GM23338 (cell line): ENCODE measurements at regions not wholly inside any gene's neighbourhood (a gene's known extent, or its start where the extent isn't known, plus 50 kb on each side); places are given as distances from the start of the nearest gene placed in this dataset.

Experiments
- ATAC-seq: fragments of 200-7000 bp; cut with Tn5 transposase; 3 replicates; pipeline ENCODE4 v1.9.1; 2020
- DNase-seq: peaks from one replicate; pipeline ENCODE4 v3.0.0-alpha.2; 2015; ENCODE audit warnings: low spot score
- H2AFZ ChIP-seq: fragments of 200-600 bp; sonication (generic); 2 replicates; pipeline ENCODE4 v1.8.0; 2016; ENCODE audit warnings: antibody characterized with exemption, mild to moderate bottlenecking, moderate library complexity
- H3F3A ChIP-seq: fragments of 200-600 bp; sonication (generic); replicated peaks from 2 replicates; pipeline ENCODE4 v1.8.0; 2017; ENCODE audit warnings: antibody characterized with exemption, mixed run types, low read depth
- H3K27ac ChIP-seq: fragments of 200-600 bp; sonication (generic); 2 replicates; pipeline ENCODE4 v1.6.1; 2016; ENCODE audit warnings: low read depth
- H3K27me3 ChIP-seq: fragments of 200-600 bp; sonication (generic); 2 replicates; pipeline ENCODE4 v1.8.0; 2016; ENCODE audit warnings: mild to moderate bottlenecking, mixed run types, moderate library complexity; ENCODE audit not compliant: insufficient read depth
- H3K36me3 ChIP-seq: fragments of 200-600 bp; sonication (generic); 2 replicates; pipeline ENCODE4 v1.8.0; 2016; ENCODE audit warnings: mild to moderate bottlenecking; ENCODE audit not compliant: insufficient read depth
- H3K4me1 ChIP-seq: fragments of 200-600 bp; sonication (generic); 2 replicates; pipeline ENCODE4 v1.8.0; 2016; ENCODE audit warnings: mild to moderate bottlenecking, moderate library complexity; ENCODE audit not compliant: insufficient read depth
- H3K4me2 ChIP-seq: fragments of 200-600 bp; sonication (generic); 2 replicates; pipeline ENCODE4 v1.7.1; 2017; ENCODE audit warnings: mixed run types
- H3K4me3 ChIP-seq: fragments of 200-600 bp; sonication (generic); 2 replicates; pipeline ENCODE4 v1.6.1; 2016; ENCODE audit warnings: mixed run types
- H3K79me2 ChIP-seq: fragments of 200-600 bp; sonication (generic); replicated peaks from 2 replicates; pipeline ENCODE4 v1.8.0; 2017; ENCODE audit warnings: mild to moderate bottlenecking; ENCODE audit not compliant: insufficient read depth
- H3K9me2 ChIP-seq: fragments of 200-600 bp; sonication (generic); 2 replicates; pipeline ENCODE4 v1.8.0; 2017; ENCODE audit not compliant: insufficient read depth
- H4K20me1 ChIP-seq: fragments of 200-600 bp; sonication (generic); replicated peaks from 2 replicates; pipeline ENCODE4 v1.8.0; 2017; ENCODE audit warnings: mild to moderate bottlenecking; ENCODE audit not compliant: insufficient read depth
- H3K27ac Mint-ChIP-seq: 2 replicates; pipeline ENCODE4 v1.8.0; 2020; ENCODE audit warnings: inconsistent platforms, mild to moderate bottlenecking, moderate library complexity, mixed read lengths
- H3K27me3 Mint-ChIP-seq: 3 replicates; pipeline ENCODE4 v1.8.0; 2022; ENCODE audit warnings: low read depth, mild to moderate bottlenecking, moderate library complexity, mixed read lengths, inconsistent platforms; ENCODE audit not compliant: insufficient read depth, poor library complexity
- H3K36me3 Mint-ChIP-seq: 3 replicates; pipeline ENCODE4 v1.8.0; 2021; ENCODE audit warnings: low read depth, mild to moderate bottlenecking, inconsistent platforms, moderate library complexity, mixed read lengths
- H3K4me1 Mint-ChIP-seq: 3 replicates; pipeline ENCODE4 v1.8.0; 2020; ENCODE audit warnings: mild to moderate bottlenecking, inconsistent platforms, mixed read lengths
- H3K4me3 Mint-ChIP-seq: 3 replicates; pipeline ENCODE4 v1.8.0; 2021; ENCODE audit warnings: moderate library complexity, mild to moderate bottlenecking, inconsistent platforms, mixed read lengths
- H3K9me3 Mint-ChIP-seq: 3 replicates; pipeline ENCODE4 v1.8.0; 2020; ENCODE audit warnings: moderate library complexity, mild to moderate bottlenecking, inconsistent platforms, mixed read lengths
- CTCF ChIP-seq, 2 experiments: fragments of 200-600 bp in 1 of 2; sonication (generic) in 1 of 2; conservative IDR thresholded peaks; 2 replicates each; pipeline versions ENCODE4 v1.5.1 to v1.6.1; 2016 to 2017; ENCODE audit warnings: antibody characterized with exemption in 2 of 2, low read depth in 2 of 2, mild to moderate bottlenecking in 2 of 2, moderate library complexity in 1 of 2
- NANOG ChIP-seq: IDR thresholded peaks from 2 replicates; pipeline ENCODE4 v1.6.1; 2016; ENCODE audit warnings: antibody characterized with exemption, borderline replicate concordance
- ZNF114 ChIP-seq: fragments of 250-450 bp; sonication (Bioruptor Pico); IDR thresholded peaks from 2 replicates; pipeline ENCODE4 v1.5.0; 2020; ENCODE audit warnings: mild to moderate bottlenecking, moderate library complexity
- TF ChIP-seq, protein P1 (sequence below): IDR thresholded peaks from one replicate; pipeline ENCODE4 v1.6.1; 2018; ENCODE audit warnings: antibody characterized with exemption; ENCODE audit not compliant: unreplicated experiment

GRCh38 chr6:82095091-82095490 lies 152.5 kb downstream of the IBTK start:
- no peaks in the 10 kb centered on the region for H3K79me2 ChIP-seq
- H2AFZ ChIP-seq = no peak overlapping the region
- no peaks in the 10 kb centered on the region for H3K4me1 ChIP-seq
- no peak overlapping the region for H3K4me2 ChIP-seq
- no peaks in the 10 kb centered on the region for H3K4me1 Mint-ChIP-seq
- peaks cover 6% of the 10 kb centered on the region; the same call in 1 of the 3 replicates for H3K9me3 Mint-ChIP-seq
- no peak overlapping the region for H3K27ac ChIP-seq
- no peak overlapping the region for H3K4me3 ChIP-seq
- ATAC-seq = no peak
- H3K9me2 ChIP-seq = no peaks in the 10 kb centered on the region
- H3K27ac Mint-ChIP-seq = no peak overlapping the region
- H4K20me1 ChIP-seq = no peaks in the 10 kb centered on the region
- no peaks in the 10 kb centered on the region for H3K27me3 Mint-ChIP-seq
- no peaks in the 10 kb centered on the region for H3F3A ChIP-seq
- TF ChIP-seq ZNF114 (CRISPR knock-in tag) (no peak), CTCF (conservative IDR thresholded peaks at IDR 0.05; ENCODE audit: low read depth in 2 of 2) (peak in 1 of 2 experiments; percentile 19; a peak in 1 of 4 replicates), NANOG (no peak)
- H3K4me3 Mint-ChIP-seq = no peak overlapping the region
- H3K27me3 ChIP-seq = no peaks in the 10 kb centered on the region
- DNase-seq = peak; percentile 12
- no peaks in the 10 kb centered on the region for H3K36me3 ChIP-seq
- H3K36me3 Mint-ChIP-seq = no peaks in the 10 kb centered on the region; the same call in 2 of the 3 replicates

DNA sequence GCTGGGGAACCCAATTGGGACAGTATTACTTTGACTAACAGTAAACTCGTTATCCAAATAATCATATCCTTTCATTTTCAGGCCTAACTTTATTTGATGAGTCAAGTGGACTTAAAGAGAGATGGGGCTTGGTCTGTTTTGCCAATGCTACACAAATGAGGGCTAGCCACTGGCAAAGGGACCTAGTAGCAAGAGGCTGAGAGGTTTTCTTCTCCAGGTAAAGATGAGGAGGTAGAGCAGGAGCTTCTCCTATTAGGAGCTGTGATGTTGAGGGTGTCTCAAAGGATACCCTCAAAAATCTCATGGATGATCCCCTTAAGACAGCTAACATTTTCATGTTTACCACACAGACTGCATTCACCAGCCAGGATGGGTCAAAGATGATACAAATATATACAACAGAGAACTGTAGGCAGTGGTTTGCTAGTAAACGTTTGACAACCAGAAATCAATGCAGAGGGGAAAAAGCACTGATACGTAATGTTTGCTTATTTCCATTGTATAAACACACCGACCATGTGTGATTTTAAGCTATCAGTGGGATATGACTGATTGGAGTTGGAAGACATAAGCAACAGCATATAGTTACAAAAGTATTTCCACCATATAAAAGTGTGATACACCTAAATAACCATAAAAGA lies 153.3 kb downstream of the IBTK start:
- no peaks in the 10 kb centered on the region for H4K20me1 ChIP-seq
- H2AFZ ChIP-seq = no peak overlapping the region
- DNase-seq (no peak), ATAC-seq (no peak)
- no peak overlapping the region for H3K4me2 ChIP-seq
- H3K4me3 ChIP-seq = no peak overlapping the region
- no peaks in the 10 kb centered on the region for H3K4me1 ChIP-seq
- H3K9me3 Mint-ChIP-seq = no peaks in the 10 kb centered on the region
- H3K36me3 Mint-ChIP-seq = no peaks in the 10 kb centered on the region
- H3K36me3 ChIP-seq = no peaks in the 10 kb centered on the region
- no peaks in the 10 kb centered on the region for H3K27me3 Mint-ChIP-seq
- H3F3A ChIP-seq = no peaks in the 10 kb centered on the region
- no peaks in the 10 kb centered on the region for H3K4me1 Mint-ChIP-seq
- H3K27ac Mint-ChIP-seq = no peak overlapping the region
- H3K27me3 ChIP-seq = no peaks in the 10 kb centered on the region
- H3K4me3 Mint-ChIP-seq = no peak overlapping the region
- H3K79me2 ChIP-seq = no peaks in the 10 kb centered on the region
- H3K27ac ChIP-seq = no peak overlapping the region
- no peaks in the 10 kb centered on the region for H3K9me2 ChIP-seq
- no peak for TF ChIP-seq NANOG
- TF ChIP-seq, protein P1, sequence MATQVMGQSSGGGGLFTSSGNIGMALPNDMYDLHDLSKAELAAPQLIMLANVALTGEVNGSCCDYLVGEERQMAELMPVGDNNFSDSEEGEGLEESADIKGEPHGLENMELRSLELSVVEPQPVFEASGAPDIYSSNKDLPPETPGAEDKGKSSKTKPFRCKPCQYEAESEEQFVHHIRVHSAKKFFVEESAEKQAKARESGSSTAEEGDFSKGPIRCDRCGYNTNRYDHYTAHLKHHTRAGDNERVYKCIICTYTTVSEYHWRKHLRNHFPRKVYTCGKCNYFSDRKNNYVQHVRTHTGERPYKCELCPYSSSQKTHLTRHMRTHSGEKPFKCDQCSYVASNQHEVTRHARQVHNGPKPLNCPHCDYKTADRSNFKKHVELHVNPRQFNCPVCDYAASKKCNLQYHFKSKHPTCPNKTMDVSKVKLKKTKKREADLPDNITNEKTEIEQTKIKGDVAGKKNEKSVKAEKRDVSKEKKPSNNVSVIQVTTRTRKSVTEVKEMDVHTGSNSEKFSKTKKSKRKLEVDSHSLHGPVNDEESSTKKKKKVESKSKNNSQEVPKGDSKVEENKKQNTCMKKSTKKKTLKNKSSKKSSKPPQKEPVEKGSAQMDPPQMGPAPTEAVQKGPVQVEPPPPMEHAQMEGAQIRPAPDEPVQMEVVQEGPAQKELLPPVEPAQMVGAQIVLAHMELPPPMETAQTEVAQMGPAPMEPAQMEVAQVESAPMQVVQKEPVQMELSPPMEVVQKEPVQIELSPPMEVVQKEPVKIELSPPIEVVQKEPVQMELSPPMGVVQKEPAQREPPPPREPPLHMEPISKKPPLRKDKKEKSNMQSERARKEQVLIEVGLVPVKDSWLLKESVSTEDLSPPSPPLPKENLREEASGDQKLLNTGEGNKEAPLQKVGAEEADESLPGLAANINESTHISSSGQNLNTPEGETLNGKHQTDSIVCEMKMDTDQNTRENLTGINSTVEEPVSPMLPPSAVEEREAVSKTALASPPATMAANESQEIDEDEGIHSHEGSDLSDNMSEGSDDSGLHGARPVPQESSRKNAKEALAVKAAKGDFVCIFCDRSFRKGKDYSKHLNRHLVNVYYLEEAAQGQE = no peak
